Right ventricle myocardium inferior (tissue), 1 donor: ENCODE measurements at regions not wholly inside any gene's neighbourhood (a gene's known extent, or its start where the extent isn't known, plus 50 kb on each side); places are given as distances from the start of the nearest gene placed in this dataset.
"Not testable (repeated sequence)": the region's sequence is repeated elsewhere in the genome, so short reads cannot be mapped to it uniquely, and the experiment has no call there.

Experiments
- ATAC-seq: fragments of 200-7000 bp; cut with Tn5 transposase; one replicate; pipeline ENCODE4 v1.9.1; 2020; ENCODE audit warnings: mild to moderate bottlenecking, moderate library complexity
- DNase-seq: peaks from one replicate; pipeline ENCODE4 v3.0.0; 2021; ENCODE audit errors: missing footprints
- intact Hi-C: fragments of 100-400 bp; cut with DNase I; formaldehyde crosslinking; loops from one replicate; pipeline ENCODE4 v1.11.0; 2022
- donor health status: DM: no; HTN: yes; CAD: no; lungs with severe emphysema.

GRCh38 chr2:58427572-58428095 lies 186.5 kb upstream of the FANCL start:
- peak; percentile 64 for DNase-seq
- ATAC-seq = no peak
- intact Hi-C loops = no loop called here

- intact Hi-C loops = no loop called here
- ATAC-seq (no peak), DNase-seq (no peak)
Observed at GRCh38 chr2:58425368-58425767, 184.2 kb upstream of the FANCL start.

GRCh38 chr2:58419983-58420382 lies 178.9 kb upstream of the FANCL start:
- intact Hi-C loops = no loop called here
- no peak for DNase-seq
- no peak for ATAC-seq

GRCh38 chr2:58416696-58417095 lies 175.6 kb upstream of the FANCL start:
- DNase-seq (no peak), ATAC-seq (no peak)
- intact Hi-C loops = no loop called here

GRCh38 chr2:58414506-58414905 lies 173.4 kb upstream of the FANCL start:
- no peak for DNase-seq

GRCh38 chr2:58410549-58410948 lies 169.4 kb upstream of the FANCL start:
- ATAC-seq (no peak), DNase-seq (no peak)
- intact Hi-C loops = no loop called here

More at GRCh38 chr2:58414506-58414905, 173.4 kb upstream of the FANCL start:
- intact Hi-C loops = no loop called here
- no peak for ATAC-seq

- intact Hi-C loops = no loop called here
- ATAC-seq (no peak), DNase-seq (no peak)
Observed at GRCh38 chr2:58407487-58407886, 166.4 kb upstream of the FANCL start.

- intact Hi-C loops = no loop called here
- no peak for DNase-seq
- ATAC-seq = no peak
Observed at GRCh38 chr2:58405341-58405740, 164.2 kb upstream of the FANCL start.

GRCh38 chr2:58401936-58402335 lies 160.8 kb upstream of the FANCL start:
- intact Hi-C loops = no loop called here
- ATAC-seq (no peak), DNase-seq (no peak)

GRCh38 chr2:58398406-58398805 lies 157.3 kb upstream of the FANCL start:
- ATAC-seq = no peak
- intact Hi-C loops = no loop called here
- no peak for DNase-seq

GRCh38 chr2:58387701-58388100 lies 146.6 kb upstream of the FANCL start:
- intact Hi-C loops = no loop called here
- DNase-seq = no peak
- no peak for ATAC-seq

- ATAC-seq, DNase-seq: not testable (repeated sequence)
Observed at GRCh38 chr2:58386904-58387303, 145.8 kb upstream of the FANCL start.

GRCh38 chr2:58378152-58378551 lies 137.0 kb upstream of the FANCL start:
- intact Hi-C loops = no loop called here
- DNase-seq (no peak), ATAC-seq (no peak)

More at GRCh38 chr2:58386904-58387303, 145.8 kb upstream of the FANCL start:
- intact Hi-C loops = not testable (repeated sequence)

GRCh38 chr2:58377181-58377580 lies 136.1 kb upstream of the FANCL start:
- ATAC-seq (no peak), DNase-seq (no peak)
- intact Hi-C loops = no loop called here

GRCh38 chr2:58376592-58376991 lies 135.5 kb upstream of the FANCL start:
- ATAC-seq (no peak), DNase-seq (no peak)
- intact Hi-C loops = no loop called here

GRCh38 chr2:58369594-58369993 lies 128.5 kb upstream of the FANCL start:
- ATAC-seq (no peak), DNase-seq (no peak)
- intact Hi-C loops = no loop called here

GRCh38 chr2:58364098-58364497 lies 123.0 kb upstream of the FANCL start:
- DNase-seq = no peak
- ATAC-seq = no peak
- intact Hi-C loops = no loop called here

- DNase-seq (no peak), ATAC-seq (no peak)
- intact Hi-C loops = no loop called here
Observed at GRCh38 chr2:58358026-58358425, 116.9 kb upstream of the FANCL start.

GRCh38 chr2:58357521-58357920 lies 116.4 kb upstream of the FANCL start:
- intact Hi-C loops = no loop called here
- no peak for ATAC-seq
- no peak for DNase-seq

- intact Hi-C loops = no loop called here
- ATAC-seq = no peak
- no peak for DNase-seq
Observed at GRCh38 chr2:58354230-58354629, 113.1 kb upstream of the FANCL start.

- intact Hi-C loops = no loop called here
- ATAC-seq (no peak), DNase-seq (no peak)
Observed at GRCh38 chr2:58350484-58350883, 109.4 kb upstream of the FANCL start.
